ENCODE measurements at regions not wholly inside any gene's neighbourhood (a gene's known extent, or its start where the extent isn't known, plus 50 kb on each side); places are given as distances from the start of the nearest gene placed in this dataset.

DNA sequence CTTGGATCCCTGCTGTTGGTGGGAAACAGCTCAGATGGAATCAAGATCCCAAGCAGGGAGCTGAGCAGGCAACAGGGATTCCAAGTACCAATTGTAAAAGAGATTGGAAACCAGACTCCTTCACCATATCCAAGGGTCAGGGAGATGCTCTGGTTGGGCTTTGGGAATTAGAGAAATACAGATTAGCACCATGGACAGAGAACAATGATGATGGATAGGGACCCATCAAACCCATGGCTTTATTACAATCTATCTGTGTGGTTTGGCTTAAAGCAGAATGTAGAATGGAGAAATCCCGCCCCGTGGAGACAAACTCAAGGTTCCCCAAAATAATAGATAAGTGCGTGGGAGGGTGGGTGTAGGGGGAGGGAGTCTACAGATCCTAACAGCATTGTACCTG, 120.7 kb upstream of the CSF3R start:
- DNase-seq = no peak

DNA sequence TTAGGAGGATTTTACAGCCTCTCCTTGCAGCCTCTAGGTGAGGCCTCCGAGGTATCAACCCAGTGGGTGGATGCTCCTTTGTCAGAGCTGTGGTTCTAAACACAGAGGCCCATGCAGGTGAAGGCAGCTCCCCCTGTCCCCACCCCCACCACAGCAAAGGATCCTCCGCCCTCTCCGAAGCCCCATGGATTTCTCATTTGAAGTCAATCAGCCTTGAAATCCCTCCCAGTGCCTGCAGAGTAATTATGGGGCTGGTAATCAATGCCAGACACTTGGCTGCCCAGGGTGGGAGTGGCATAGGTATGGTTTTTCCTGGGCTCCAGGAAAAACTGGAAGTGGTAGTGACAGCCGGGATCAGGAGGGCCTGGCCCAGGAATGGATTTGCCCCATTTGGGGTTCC, 119.5 kb upstream of the CSF3R start:
- DNase-seq = no peak

DNA sequence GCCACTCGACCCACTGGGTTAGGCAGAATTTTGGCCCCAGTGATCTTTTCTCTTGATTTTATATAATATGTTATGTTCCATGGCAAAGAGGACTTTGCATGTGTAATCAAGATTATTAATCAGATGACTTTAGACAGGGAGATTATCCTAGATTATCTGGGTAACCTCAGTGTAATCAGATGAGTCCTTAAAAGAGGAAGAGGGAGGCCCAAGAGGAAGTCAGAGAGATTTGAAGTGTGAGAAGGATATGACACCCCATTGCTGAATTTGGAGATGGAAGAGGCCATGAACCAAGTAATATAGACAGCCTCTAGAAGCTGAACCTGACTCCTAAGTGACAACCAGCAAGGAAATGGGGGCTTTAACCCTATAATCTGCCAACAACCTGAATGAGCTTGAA, 117.1 kb upstream of the CSF3R start:
- DNase-seq = no peak

DNA sequence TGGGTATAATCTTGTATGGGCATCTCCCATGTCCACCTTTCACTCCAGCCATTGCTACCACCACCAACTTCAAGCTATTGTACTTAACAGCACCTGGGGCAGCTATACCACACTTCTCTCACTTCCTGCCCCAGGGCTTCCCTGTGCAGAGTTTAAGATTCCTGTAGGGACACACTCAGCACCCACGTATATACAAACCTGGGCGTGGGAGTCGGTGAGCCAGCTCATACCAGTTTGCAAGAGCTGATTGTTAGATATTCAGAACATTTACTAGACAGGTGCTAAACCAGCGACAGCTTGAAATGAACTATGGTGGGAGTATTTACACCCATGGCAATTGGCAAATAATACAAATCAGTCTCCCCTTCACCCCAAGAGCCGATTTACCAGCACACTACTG, 114.8 kb upstream of the CSF3R start:
- no peak for DNase-seq

DNA sequence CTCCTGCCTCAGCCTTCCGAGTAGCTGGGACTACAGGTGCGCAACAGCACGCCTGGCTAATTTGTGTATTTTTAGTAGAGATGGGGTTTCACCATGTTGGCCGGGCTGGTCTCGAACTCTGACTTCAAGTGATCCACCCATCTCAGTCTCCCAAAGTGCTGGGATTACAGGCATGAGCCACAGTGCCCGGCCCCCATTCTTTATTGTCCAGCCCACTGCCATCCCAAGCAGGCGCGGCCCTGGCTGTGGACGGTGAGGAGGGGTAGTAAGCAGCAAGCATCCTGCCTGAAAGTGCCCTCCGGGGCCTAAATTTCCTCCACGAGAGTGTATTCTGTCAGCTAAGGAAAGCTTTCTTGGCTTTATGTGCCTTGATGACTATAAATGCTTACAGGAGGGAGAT, 113.2 kb upstream of the CSF3R start:
- DNase-seq = no peak

DNA sequence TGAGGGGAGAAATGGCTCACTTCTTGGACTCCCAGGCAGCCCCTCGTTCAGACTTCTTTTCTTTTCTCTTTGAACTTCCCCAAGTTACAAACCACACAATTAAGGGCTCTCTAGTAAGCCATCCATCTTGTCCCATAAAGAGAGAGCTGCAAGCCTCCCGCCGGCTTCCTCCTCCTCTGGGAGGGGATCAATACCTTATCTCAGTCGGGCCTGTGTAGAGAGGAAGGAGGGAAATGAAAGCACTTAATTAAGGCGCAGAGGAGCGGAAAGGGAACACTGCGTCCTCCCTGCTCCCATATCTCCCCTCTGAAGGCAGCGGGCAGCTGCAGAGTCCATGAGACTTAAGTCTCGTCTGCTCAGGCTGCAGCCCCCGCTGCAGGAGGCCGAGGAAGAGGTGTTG, 112.6 kb upstream of the CSF3R start:
- DNase-seq = no peak

- no peak for DNase-seq
These were observed 111.3 kb upstream of the CSF3R start for GRCh38 chr1:36594023-36594422.

GRCh38 chr1:36591278-36591677, 108.6 kb upstream of the CSF3R start:
- no peak for DNase-seq

DNA sequence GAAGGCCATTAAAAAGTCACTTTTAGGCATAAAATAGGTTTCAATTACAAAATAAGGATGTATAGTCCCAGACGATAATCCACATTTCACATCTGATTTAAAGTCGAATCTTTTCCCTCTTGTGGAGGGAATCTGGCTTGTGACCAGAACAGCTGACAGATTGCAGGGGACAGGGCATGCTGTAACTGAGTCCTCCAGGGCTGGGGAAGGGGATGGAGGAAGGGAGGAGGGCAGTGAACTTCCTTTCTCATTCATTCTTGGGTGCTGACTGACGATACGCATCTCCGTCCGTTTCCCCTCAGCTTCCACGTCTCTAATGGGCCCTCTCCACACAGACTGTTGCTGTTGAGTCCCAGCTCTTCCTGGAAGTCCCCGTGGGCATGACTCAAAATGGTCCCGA, 108.1 kb upstream of the CSF3R start:
- no peak for DNase-seq

GRCh38 chr1:36590264-36590663, 107.6 kb upstream of the CSF3R start:
- no peak for DNase-seq

- no peak for DNase-seq
These were observed 106.3 kb upstream of the CSF3R start for GRCh38 chr1:36588972-36589371.

DNA sequence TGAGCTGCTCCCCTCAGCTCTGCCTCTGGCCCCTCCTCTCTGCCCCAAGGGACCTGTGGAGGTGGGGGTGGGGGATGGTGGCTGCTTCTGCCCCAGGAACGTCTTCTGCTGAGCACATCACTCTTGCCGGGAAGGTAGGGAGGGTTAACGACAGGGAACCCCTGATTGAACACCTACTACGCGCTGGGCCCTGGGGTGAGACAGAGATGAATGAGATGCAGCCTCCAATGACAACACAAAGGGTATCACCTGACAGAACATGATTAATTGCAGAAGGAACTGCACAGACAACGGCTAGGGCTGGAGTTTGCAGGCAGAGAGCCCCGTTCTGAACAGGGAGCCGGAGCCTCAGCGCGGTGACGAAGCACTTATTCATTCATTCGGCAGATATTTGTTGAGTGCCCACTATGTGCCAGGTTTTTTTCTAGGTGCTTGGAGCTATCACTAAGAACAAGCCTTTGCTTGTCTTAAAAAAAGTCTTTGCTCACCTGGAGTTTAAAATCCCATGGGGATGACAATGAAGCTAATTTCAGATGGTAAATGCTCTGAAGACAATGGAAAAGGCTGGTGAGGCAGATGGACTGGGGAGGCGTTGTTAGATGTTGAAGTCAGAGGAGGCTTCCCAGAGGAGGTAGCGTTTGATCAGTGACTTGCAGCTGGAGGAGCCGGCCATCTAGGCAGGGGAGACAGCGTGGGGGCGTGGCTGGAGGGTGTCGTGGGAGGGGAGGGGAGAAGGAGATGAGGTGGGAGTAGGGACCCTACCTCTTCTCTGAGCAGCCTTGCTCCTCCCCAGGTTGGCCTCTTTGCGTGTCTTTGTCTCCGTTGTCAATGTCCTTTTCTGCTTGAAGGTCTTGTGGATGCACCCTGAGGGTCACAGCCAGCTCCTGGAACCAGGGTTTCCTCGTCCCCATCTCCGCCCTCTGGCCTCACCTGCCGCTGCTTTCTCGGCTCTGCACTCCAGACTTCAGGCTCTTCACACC, 103.1 kb upstream of the CSF3R start:
- DNase-seq = no peak

DNA sequence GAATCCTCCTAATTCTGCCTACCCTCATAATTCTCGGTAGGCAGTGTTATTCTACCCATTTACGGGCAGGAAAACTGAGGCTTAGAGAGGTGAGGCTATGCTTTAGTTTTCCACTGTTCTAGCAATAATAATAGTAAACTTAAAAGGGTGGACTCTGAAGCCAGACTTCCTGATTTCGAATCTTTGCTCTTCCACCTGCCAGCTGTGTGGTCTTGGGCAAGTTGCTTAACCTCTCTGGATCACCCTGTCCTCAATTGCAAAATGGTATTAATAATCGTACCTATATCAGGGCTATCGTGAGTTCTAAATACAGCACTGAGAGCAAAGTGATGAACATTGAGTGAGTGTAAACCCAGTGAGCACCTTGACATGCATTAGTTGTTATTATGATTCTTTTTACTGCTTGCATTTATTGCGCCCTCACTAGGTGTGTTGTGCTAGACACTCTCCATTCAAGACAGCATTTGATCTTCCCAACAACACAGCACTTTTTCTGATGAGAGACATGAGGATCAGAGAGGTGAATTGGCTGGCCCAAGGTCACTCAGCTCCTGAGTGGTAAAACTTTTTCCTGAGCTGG, 102.3 kb upstream of the CSF3R start:
- DNase-seq = no peak

- no peak for DNase-seq
These were observed 101.5 kb upstream of the CSF3R start for GRCh38 chr1:36583980-36584782.

- DNase-seq = no peak
These were observed 100.4 kb upstream of the CSF3R start for GRCh38 chr1:36583080-36583479.

GRCh38 chr1:36582066-36582755, 99.5 kb upstream of the CSF3R start:
- no peak for DNase-seq

DNA sequence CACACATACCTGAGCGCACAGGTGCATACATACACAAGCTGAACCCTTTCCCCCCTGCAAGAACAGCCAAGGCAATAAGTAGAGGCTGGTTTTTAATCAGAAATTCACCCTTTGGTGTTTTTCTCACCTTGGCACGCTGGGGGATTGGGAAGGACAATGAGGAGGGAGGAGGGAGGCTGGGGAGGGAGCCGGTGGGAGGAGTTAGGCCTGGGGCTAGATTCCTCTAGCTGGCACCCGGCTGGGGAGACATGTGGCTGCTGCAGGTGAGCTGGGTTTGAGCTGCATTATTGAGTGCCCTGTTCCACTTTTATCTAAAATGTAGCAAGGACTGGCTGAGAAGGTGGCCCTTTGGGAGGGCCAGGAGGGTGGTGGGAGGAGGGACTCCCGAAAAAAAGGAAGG, 97.8 kb upstream of the CSF3R start:
- no peak for DNase-seq

GRCh38 chr1:36579039-36579438, 96.3 kb upstream of the CSF3R start:
- DNase-seq = no peak

GRCh38 chr1:36576551-36577110, 93.9 kb upstream of the CSF3R start:
- no peak for DNase-seq

- peak; percentile 66 to 82 for DNase-seq
These were observed 93.4 kb upstream of the CSF3R start for GRCh38 chr1:36576118-36576517.

- DNase-seq = no peak
These were observed 90.7 kb upstream of the CSF3R start for GRCh38 chr1:36573445-36573844.

- DNase-seq = no peak
These were observed 90.2 kb upstream of the CSF3R start for GRCh38 chr1:36572906-36573305.

Data from NCI-H446 (cell line).